Stimulated activated CD8-positive, alpha-beta memory T cell treated with anti-CD3 and anti-CD28 coated beads, Interleukin-7, amount 100 ng/mL, for 4 hours (primary cell): ENCODE measurements at regions not wholly inside any gene's neighbourhood (a gene's known extent, or its start where the extent isn't known, plus 50 kb on each side); places are given as distances from the start of the nearest gene placed in this dataset.
"Not testable (repeated sequence)": the region's sequence is repeated elsewhere in the genome, so short reads cannot be mapped to it uniquely, and the experiment has no call there.

Experiments
- DNase-seq, 2 donors: peaks; one replicate each; pipeline ENCODE4 v3.0.0-alpha.2; 2020; ENCODE audit warnings: low read depth in 2 of 2

DNA sequence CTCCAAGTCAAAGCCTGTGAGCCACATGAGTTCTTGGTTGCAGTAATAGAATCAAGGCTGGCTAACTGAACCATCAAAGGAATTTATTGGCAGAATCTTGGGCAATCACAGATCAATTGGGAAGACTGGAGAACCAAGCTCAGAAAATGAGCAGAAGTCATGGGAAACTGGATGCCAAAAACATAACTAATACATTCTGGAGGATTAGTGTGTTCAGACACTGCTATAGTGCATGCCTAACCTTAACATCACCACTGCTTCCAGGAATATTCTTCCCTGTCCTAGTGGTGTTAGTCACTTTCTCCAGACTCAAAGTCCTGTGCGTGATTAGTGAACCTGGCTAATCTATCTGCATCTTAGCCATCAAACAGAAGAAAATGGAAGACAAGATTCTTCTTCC is 843.7 kb downstream of the EFNA5 start:
- DNase-seq: no peak

DNA sequence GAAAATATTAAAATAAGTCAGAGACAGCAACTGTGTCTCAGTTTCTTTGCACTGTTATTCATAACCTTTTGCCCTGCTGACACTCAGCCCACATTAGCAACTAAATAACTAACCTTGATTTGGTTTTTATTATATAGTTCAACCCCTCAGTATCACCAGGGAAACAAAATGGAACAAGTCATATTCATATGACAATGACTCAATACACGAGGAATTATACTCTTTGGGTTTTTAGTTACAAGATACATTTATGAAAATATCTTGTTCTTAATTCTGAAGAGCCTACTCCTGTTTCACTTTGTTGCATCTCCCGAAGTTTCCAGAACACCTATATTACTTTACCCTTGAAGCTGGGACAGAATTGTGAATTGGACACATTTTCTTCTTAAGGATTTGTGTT is 845.4 kb downstream of the EFNA5 start:
- no peak for DNase-seq

DNA sequence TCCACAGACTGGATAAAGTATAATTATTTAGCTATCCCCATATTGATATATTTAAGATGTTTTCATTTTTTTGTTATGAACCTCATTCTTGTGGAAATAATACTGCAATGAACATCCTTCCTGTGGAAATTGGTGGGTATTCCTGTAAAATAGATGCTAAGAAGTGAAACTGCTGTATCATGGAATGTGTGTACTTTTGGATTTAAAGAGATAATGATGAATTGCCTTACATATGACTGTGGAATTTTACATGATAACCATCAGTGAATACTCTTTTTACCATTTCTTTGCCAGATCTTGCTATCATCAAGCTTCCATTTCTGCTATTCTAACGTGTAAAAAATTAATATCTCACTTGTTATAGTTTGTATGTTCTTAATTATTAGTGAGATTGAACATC is 847.9 kb downstream of the EFNA5 start:
- no peak for DNase-seq

DNA sequence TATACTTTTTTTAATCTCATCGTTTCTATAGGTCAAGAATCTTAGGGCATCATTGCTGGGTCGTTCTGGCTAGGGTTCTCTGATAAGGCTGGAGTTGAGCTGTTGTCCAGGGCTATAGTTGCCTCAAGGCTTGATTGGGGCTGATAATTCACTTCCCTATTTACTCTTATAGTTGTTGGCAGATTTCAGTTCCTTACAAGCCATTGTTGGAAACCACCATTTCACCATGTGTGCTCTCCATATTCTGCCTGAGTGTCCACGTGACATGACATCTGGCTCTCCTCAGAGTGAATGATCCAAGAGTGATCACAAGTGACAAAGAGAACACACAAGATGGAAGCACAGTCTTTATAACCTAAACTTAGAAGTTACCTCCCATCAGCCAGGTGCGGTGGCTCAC is 852.2 kb downstream of the EFNA5 start:
- no peak for DNase-seq

DNA sequence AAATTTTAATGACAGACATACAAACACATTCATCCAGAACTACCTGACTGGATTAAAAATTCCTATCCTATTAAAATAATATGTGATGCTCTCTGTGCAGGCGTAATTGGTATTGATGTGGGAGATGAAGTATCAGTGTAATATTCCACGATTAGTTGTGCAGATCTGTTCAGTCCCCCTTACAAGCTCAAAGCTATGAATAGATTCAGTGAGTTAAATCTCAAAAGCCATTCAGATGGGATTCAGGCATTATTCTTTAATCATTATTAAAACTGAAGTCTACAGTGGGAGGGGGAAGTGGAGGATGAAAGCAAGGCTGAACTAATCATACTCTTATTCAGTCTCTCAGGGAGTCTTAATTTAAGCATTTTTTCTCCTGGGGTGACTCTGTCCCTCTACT is 855.8 kb downstream of the EFNA5 start:
- DNase-seq: no peak

DNA sequence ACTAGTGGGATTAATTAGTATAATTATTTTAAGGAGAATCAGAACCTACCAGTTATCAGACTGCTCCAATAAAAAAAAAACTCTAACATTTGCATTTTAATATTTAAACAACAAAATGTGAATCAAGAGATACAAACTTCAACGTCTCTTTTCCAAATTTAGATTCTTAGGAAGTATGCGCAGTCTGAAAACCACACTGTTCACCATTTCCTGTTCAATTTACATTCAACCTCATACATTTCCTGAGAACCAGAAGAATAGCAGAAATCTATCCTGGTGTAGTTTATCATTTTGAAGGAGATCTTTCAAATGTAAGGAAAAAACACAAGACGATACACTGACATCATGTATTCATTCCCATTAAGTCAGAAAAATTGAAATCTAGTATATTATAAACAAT is 869.2 kb downstream of the EFNA5 start:
- no peak for DNase-seq

DNA sequence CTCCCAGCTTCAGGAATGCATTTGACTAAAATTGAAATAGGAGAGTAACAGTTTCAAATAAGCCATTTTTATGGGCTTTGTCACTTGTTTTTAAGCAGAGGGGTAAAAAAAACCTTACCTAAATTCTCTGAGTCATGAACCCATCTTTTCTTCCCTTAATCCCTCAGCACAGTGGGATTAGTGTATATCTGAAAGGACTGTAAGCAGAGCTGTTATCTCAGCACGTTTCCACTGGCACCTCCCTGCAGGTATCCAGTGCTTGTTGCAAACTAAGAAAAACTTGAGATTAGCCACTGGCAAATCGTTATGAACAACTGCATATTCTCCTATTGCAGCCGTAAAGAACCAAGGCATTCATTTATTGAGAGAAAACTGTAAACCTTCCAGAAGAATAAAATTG is 872.7 kb downstream of the EFNA5 start:
- no peak for DNase-seq

DNA sequence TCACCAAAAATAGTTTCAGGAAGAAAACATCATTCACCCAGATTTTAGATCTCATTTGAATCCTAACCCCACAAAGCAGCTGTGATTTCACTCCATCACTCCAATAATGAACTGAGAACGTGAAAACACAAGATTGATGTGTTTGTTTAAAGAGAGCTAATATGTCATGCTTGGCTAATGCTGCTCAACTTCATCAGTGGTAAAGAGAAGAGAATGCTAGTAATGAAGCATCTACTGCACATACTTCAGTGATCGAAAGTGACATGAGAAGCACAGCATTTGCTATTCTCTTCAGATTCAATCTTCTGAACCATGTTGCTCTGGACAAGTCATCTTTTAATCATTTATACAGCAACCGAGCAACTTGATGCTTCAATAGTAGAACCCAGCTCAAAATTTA is 874.7 kb downstream of the EFNA5 start:
- no peak for DNase-seq

DNA sequence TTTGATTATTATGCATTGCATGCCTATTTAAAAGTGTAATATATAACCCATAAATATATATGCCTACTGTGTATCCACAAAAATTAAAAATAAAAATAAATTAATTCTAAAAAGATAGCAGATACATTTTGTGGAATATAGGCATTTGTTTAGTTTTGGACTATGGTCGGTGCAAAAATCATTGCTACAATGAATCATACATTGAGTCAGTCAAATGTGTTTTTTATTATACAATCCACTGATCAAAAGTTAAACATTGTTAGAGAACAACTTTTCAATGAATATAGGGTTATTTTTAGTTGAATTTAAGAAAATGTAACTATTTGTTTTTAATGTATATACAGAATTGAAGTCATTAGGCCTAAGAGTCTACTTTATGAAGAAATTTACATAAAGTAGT is 885.9 kb downstream of the EFNA5 start:
- DNase-seq: no peak

DNA sequence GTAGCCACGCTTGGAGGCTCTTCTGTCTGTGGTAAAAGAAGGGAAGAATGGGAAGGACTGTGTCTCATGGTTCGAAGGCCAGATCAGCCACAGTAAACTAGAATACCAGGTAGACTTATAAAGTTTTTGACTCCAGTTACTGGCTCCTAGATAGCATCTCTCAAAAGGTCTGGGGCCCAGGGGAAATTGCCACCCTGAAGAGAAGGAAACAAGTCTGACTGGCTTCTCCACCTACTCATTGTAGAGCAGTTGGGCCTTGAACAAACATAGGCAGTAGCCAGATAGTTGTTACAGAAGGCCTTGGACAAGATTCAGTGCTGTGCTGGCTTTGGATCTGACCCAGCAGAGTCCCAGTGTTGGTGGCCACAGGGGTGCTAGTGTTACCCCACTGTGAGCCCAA is 890.4 kb downstream of the EFNA5 start:
- DNase-seq: no peak

DNA sequence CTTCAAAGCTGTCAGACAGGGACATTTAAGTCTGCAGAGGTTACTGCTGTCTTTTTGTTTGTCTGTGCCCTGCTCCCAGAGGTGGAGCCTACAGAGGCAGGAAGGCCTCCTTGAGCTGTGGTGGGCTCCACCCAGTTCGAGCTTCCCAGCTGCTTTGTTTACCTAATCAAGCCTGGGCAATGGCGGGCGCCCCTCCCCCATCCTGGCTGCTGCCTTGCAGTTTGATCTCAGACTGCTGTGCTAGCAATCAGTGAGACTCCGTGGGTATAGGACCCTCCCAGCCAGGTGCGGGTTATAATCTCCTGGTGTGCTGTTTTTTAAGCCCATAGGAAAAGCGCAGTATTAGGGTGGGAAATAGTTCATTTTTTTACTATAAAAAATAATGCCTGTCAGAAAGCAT is 894.2 kb downstream of the EFNA5 start:
- not testable (repeated sequence) for DNase-seq

DNA sequence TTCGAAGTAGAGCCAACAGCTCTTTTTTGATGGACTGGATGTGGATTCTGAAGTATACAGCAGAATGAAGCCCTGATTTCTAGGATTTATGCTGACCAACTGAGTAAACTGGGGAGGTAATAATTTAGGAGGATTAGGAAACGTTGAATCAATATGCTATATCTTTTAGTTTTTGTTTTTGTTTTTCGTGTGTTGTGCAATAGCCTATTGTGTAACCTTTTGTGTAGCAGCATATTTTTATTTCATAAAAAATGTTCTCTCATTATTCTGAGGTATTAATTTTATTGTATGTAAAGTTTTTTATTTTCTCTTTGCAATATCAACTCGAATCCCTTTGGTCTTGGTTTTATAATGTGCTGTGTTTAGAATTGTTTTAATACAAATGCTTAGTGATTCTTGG is 902.3 kb downstream of the EFNA5 start:
- DNase-seq: no peak

DNA sequence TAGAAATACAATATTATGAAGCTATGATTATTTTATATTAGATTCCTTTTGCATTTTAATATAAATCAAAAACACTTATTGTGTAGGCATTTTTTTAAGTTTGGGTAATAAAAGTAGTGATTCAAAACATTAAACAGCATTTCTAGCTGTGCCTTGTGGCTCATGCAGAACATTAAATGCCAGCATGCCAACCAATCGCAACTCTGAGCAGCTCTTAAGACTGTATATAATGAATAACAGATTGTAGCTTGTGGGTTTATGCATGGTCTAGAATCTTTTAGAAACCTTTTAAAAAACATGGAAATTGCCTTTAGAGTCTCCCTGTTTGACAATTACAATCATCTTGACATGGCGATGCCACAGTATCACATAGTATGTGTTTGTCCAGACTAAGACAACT is 903.8 kb downstream of the EFNA5 start:
- DNase-seq: no peak

DNA sequence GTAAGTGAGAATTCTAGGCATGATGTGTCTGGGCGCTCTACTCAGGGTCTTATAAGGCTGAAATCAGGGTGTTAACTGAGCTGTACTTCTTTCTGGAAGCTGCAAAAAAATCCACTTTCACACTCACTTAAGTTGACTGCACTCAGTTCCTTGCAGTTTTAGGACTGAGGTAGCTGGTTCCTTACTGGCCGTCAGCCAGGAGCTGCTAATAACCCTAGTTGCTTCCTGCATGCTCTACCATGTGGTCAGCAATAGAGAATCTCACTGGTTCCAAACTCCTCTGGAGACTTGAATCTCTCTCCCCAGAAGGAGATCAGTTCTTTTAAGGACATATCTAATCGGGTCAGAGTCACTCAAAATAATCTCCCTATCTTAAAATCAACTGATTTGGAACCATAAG is 911.2 kb downstream of the EFNA5 start:
- DNase-seq: no peak

DNA sequence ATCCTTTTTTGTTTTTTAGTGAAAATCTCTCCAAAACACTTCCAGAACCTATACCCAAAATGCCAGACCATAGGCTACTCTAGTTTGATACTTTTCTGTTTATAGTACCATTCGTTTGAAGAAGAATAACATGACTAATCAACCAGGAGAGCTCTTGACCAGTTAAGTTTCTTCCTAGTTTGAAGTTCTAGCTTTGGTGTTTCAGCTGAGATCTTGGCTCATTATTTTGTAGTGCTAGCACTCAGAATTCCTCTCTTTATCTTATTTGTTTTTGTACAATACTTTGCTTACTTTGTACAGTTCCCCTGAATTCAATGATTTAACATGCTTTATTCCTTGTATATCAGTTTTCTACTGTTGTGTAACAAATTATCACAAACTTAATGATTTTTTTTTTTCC is 911.6 kb downstream of the EFNA5 start:
- DNase-seq: no peak

DNA sequence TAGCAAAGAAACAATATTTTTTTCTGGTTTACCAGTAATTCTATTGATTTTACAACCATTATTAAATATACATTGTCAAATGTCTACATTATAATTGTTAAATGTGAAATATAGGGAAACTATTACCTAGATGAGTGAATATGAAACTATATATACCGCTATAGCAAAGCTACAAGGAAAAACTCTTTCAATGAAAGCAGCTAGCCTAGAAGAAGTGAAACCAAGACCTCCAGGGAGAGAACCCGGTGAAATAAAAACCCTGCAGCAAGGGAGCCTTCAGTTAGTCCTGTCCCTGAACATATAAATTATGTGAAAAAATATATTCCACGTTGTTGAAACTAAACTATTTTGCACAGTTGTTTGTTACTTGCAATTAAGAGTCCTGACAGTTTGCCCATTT is 913.1 kb downstream of the EFNA5 start:
- no peak for DNase-seq

DNA sequence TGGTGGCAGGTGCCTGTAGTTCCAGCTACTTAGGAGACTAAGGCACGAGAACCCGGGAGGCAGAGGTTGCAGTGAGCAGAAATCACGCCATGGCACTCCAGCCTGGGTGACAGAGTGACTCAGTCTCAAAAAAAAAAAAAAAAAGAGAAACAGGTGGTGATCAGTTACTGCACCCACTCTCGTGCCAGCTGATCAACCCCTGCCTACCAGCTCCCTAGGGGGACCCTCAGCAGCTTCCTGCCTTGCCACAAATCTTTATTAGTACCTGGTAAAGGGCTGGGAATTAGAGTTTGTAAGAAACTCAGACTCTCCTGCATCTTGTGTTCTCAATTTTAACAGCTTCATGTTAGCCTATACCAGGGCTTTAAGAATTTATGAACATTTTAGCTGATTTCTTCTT is 914.9 kb downstream of the EFNA5 start:
- no peak for DNase-seq

DNA sequence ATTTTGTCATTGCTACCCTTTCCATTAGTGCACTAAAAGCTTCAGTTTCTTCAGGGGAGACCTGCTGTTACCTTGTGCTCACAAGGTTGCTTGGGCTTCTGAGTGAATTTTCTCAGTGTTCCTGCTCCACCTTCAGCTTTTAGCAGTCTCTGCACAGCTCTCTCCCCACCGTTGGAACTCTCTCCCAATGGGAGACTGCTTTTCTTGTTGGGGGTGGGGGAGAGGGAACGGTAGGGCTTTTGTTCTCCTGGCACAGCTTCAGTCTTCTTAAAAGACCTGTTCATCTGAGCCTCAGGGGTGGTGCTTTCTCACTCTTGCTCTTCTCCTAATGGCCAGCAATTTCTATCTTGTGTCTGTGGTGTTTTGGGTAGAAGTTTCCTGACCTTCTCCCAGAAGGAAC is 915.7 kb downstream of the EFNA5 start:
- no peak for DNase-seq

DNA sequence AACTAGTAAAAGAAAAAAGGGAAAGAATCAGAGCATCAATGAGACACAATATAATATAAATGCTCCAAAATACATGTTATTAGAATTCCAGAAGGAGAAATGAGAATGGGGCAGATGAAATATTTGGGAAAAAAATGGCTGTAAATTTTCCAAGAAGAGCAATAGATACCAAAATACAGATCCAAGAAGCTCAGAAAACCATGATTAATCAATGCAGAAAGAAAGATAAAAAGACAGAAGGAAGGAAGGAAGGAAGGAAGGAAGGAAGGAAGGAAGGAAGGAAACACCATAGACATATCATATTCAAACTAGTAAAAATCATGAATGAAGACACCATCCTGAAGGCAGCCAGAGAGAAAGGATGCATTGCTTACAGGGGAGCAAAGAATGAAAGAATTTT is 920.9 kb downstream of the EFNA5 start:
- no peak for DNase-seq

DNA sequence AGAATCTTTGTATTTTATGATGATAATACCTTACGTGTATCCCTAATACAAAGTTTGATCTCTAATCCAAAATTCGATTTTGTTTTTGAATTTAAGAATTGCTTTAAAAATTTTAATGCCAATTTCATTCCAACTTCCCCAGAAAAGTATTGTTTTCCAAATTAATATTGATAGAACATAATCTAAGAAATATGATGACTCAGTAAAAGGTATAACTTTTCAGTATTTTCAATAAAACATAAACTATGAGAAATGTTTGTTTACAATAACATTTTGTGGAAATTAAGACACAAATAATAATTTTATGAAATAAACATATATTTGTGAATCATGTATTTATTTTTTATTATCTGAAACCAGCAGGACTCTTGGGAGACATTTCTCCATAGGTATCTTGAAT is 931.6 kb downstream of the EFNA5 start:
- no peak for DNase-seq

DNA sequence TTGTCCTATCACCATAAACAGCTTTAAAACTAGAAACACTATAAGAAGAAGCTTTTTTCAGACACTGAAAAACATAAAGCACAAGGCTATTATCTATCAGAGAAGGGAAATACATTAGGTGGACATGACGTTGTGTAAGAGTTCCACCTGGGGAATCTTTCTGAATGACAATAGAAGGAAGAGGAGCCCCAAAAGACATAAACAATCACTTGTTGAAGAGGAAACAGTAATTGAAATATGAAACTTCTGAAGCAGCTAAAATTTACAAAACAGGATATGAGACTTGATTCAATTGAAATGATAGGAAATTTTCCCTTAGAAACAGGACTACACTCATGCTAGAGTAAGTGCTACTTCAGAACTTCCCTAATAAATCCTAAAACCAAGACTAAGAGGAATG is 933.6 kb downstream of the EFNA5 start:
- no peak for DNase-seq

DNA sequence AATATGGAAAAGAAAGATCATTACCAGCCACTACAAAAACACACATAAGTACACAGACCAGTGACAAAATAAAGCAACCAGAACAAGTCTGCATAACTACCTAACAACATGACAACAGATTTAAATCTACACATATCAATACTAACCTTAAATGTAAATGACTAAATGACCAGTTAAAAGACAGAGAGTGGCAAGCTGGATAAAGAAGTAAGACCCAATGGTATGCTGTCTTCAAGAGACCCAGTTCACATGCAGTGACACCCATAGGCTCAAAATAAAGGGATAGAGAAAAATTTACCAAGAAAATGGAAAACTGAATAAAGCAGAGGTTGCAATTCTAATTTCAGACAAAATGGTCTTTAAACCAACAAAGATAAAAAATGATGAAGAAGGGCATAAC is 938.1 kb downstream of the EFNA5 start:
- no peak for DNase-seq

DNA sequence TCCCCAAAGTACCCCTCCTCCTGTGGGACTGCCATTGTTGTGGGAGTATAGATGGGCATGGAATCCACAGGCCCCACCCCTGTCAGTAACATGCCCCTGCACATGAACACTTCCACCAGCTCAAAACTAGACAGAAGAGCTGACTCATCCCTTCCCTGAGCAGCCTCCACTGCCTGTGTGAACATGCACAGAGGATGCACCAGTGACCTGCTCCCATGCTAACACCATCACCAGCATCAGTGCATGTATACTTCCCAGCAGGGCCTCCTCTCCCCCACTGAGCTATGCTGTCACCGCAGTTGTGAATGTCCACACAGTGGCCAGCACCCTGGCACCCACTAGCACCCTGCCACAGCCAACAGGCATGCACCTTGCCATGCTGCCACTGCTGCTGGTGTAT is 939.8 kb downstream of the EFNA5 start:
- no peak for DNase-seq

DNA sequence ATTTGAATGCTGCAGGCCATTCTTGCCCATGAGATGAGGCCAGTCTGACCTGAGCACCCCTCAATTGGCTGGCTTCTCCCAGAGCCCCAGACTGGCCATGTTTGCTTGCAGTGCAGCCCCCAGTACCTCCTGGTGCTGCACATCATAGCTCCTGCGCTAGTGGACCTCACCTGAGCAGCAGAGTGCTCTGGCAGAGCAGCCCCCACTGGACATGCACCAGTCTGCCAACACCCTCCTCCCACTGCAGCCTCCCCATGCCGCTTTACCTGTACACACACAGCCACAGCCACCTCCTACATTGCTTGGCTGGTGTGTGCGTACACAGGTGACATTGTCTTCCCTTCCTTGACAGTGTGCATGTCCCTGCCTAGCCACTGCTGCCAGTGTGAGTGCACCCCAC is 940.2 kb downstream of the EFNA5 start:
- no peak for DNase-seq

DNA sequence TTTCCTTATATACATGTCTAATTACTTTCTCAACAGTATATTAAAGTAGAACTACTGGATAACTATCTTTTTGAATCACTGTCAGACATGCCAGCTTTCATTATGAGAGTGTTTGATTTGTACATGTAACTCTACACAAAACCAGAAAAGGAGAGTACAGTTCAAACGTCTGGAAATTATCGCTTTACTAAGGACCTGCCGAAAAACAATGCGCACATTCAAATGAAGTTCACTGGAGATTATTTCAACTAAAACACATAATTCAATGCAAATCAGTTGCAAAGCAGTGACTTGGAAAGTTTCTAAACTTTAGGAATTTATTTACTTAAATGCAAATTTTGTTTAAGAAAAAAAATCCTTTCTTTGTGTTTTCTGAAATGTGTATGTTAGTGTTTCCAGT is 942.5 kb downstream of the EFNA5 start:
- no peak for DNase-seq
